Cerebellar cortex (tissue), 1 donor: ENCODE measurements at regions not wholly inside any gene's neighbourhood (a gene's known extent, or its start where the extent isn't known, plus 50 kb on each side); places are given as distances from the start of the nearest gene placed in this dataset.
"Not testable (repeated sequence)": the region's sequence is repeated elsewhere in the genome, so short reads cannot be mapped to it uniquely, and the experiment has no call there.

ENCODE experiments used
- DNase-seq: peaks from one replicate; pipeline ENCODE4 v3.0.0-alpha.2; 2015; ENCODE audit warnings: low spot score

GRCh38 chr1:96185181-96185580 is 536.4 kb upstream of the PTBP2 start:
- no peak for DNase-seq

DNA sequence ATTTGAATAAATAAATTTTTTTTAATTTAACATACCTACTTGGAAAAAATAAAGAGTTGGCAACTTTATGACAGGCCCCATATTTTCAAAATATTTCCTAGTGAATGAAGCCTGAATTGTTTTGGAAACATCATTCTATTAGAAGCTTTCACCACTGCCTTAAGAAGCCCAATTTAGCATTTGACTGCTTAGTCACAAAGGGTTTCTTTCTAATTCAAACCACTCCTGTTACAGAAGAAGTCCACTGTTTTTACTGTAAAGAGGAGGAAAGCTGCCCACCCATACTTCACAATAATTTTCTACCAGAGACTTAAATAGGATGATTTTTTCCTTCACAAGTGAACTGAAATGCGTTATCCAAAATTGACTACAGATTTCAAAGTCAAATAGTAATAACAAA is 534.6 kb upstream of the PTBP2 start:
- no peak for DNase-seq

DNA sequence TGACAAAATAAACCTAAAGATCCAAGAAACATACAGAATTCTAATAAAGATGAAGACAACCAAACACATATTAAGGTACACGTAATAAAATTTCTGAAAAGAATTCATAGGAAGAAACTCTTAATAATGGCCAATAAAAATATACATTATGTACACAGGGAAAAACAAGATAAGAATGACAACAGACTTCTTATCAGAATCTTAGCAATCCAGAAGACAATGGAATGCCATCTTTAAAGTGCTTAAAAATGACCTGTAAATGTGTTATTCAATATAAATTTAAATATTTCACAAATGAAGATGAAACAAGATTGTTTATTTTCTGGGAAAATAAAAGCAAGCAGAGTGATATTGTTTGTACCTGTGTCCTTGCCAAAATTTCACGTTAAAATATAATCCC is 530.4 kb upstream of the PTBP2 start:
- no peak for DNase-seq

DNA sequence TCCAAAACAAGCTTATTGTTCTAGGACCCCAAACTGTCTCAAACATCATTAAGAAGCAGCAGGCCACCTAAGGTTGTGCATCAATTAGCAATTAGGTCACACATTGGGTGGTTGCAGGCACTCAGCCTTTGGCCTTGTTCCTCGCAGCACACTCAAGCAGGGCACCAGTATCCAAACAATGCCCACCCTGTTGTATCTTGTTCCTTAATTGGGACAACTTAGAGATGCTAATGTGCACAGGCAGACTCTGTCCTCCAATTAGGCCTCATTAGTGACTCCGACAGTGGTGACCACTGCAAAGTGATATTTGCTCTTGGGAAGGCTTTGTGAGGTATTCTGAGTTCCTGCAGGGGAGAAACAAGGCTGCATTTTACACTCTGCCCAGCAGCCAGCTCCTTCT is 515.1 kb upstream of the PTBP2 start:
- DNase-seq: no peak

DNA sequence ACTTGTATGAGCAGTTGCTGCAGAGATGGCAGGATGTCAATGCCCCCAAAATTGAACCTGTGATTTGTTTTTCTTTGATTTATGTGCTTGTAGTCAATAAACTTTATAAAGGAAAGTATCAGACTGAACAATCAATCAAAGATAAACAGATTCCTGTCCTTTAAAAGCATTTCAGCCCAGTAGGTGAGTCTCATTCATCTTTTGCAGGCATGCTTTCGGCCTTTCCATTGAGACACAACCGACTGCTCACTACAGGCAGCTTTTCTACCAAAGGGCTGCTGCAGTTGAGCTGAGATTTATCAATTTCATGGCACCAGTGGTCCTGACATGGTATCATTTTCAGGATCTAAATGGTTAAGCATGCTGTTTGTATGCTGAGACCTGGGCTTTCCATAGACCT is 513.6 kb upstream of the PTBP2 start:
- DNase-seq: no peak

- no peak for DNase-seq
Observed at GRCh38 chr1:96208428-96208827, 513.2 kb upstream of the PTBP2 start.

- DNase-seq: no peak
Observed at GRCh38 chr1:96210054-96210453, 511.5 kb upstream of the PTBP2 start.

DNA sequence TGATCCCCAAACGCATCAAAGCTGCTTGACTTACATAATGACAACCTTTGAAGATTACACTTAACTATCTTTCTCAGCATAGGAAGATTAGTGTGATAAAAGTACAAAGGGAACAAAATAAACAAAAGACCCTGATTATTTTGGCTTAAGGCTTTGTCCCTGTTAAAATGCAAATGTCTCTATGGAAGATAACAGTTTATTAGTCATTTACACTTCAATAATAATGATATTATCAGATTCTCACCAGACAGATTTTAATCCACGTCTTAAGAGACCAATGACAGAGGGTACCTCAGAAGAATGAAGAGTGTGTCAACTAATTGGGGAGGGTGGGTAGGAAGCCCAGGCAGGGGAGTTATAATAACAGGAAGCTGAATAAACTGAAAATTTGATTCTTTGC is 510.4 kb upstream of the PTBP2 start:
- no peak for DNase-seq

GRCh38 chr1:96214982-96215381 is 506.6 kb upstream of the PTBP2 start:
- DNase-seq: no peak

DNA sequence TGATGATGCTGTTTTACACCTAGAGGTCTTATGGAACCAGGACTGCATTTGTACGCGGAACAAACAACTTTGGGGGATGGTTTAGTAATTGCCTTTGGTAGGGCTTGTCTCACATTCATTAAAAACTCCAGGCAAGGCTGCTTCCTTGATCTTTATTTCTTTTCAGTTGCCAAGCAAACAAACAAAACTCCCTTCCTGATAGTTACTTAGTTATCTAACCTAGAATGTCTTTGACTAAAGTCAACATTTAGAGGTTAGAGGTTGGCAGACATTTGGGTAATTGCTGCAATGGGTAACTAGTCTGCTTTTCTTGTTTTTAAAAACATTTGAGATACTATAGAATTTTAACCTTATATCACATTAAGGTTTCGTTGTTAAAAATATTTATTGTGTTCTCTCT is 500.9 kb upstream of the PTBP2 start:
- DNase-seq: no peak

- no peak for DNase-seq
Observed at GRCh38 chr1:96222701-96223100, 498.9 kb upstream of the PTBP2 start.

DNA sequence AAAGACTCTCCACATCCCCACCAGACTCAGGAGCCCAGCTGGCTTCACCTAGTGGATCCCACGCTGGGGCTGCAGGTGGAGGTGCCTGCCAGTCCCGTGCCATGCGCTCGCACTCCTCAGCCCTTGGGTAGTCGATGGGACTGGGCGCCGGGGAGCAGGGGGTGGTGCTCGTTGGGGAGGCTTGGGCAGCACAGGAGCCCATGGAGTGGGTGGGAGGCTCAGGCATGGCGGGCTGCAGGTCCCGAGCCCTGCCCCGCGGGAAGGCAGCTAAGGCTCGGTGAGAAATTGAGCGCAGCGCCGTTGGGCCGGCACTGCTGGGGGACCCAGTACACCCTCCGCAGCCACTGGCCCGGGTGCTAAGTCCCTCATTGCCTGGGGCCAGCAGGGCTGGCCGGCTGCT is 497.4 kb upstream of the PTBP2 start:
- DNase-seq: not testable (repeated sequence)

DNA sequence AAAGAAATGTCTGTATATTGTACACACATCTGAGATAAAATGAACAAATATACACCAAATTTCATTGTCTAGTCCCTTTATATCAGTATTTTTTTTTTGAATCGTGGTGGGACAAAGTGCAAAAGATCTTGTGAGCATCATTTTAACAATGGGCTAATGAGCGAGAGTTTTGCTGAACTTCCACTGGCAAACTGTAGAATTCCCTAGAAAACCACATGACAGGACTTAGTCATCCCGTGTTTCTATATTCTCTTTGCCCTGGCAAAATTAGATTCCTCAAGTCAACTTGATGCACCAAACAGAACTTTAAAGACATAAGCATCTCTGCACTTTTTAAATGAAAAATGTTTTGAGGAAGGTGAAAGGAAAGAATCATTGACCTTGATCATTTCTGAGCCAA is 488.2 kb upstream of the PTBP2 start:
- no peak for DNase-seq

GRCh38 chr1:96234299-96234698 is 487.3 kb upstream of the PTBP2 start:
- DNase-seq: no peak

GRCh38 chr1:96236156-96236739 is 485.3 kb upstream of the PTBP2 start:
- DNase-seq: peak; percentile 57

- no peak for DNase-seq
Observed at GRCh38 chr1:96238426-96238825, 483.2 kb upstream of the PTBP2 start.

DNA sequence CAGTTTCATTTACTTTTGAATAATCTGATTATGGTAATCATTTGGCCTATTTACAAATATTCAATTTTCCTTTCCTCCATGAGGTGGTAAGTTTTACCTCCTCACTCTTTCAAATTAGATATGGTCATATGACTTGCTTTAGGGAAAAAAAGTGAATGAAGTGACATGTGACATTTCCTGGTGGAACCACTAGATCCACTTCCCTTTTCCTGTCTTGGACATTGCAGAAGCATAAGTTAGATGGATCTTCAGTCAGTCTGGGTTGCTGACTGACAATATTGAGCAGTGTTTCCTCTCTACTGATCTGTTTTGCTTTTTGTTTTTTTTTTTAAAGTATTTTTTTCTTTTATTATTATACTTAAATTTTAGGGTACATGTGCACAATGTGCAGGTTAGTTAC is 481.1 kb upstream of the PTBP2 start:
- DNase-seq: no peak

- no peak for DNase-seq
Observed at GRCh38 chr1:96253246-96254035, 468.1 kb upstream of the PTBP2 start.

DNA sequence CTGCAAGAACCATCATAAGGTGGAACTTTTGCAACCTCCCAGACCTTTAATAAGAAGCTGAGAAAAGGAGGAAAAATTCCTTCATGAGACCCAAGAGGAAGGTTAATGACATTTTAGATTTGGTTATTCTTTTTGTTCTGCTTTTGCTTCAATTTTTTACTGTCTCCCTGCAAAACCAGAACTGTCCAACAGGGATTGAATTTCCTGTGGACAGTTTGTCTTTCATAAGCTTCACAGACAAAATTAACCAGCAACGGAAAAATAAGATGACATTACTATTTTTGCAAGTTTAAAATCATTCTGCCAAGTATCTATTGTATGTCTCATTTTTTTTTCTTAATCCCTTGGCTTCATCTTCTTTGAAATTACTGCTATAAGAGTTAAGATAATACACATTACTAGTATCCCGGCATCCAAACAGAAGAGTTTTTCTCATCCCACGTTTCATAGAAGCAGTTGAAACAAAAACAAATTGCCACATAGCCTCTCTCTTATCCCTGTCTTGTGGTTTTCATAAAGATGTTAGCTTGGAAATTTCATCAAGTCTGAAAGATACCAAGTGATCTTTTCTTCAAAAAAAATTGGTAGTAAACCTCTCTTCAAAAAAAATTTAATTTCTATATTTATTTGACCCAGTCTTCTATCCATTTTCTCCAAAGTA is 465.3 kb upstream of the PTBP2 start:
- no peak for DNase-seq

GRCh38 chr1:96259399-96259798 is 462.2 kb upstream of the PTBP2 start:
- no peak for DNase-seq

GRCh38 chr1:96281491-96281890 is 440.1 kb upstream of the PTBP2 start:
- DNase-seq: no peak

DNA sequence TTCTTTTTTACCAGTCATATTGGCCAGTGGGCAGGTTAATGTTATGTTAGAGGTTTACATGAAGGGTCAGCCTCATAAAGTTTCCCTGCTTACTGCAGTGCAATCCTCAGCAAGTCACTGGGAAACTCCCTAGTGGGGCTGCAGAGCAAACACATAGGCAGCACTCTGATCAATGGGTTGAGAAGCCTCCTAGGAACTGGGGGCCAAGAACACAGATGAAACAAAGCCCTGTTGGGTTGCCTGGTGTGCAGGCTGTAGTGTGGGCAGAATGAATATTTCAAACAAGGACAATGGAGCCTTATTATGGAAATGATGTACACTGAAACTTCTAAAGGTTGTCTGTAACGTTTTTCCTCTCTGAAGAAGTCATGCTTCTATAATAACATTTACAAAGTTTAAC is 431.6 kb upstream of the PTBP2 start:
- no peak for DNase-seq

GRCh38 chr1:96290801-96291200 is 430.8 kb upstream of the PTBP2 start:
- no peak for DNase-seq

DNA sequence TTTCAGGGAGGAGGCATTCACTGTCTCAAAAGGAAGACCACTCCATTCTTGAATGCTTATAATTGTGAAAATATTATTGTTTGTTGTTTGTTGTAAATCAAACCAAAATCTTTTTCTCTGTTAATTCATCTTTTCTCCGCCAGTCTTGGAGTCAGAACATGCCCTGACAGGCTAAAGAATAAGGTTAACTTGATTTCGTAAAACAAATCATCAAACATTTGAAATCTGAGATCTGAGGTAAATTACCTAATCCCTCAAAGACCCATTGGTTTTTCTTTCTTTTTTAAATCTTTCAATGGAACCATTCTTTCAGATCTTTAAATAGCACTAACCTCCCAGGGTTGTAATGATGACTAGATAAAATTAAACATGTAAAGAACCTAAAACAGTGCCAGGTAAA is 430.1 kb upstream of the PTBP2 start:
- no peak for DNase-seq
